Lower lobe of right lung (tissue), 2 donors: ENCODE measurements at regions not wholly inside any gene's neighbourhood (a gene's known extent, or its start where the extent isn't known, plus 50 kb on each side); places are given as distances from the start of the nearest gene placed in this dataset.

ENCODE experiments used
- ATAC-seq, 2 donors: fragments of 200-7000 bp; cut with Tn5 transposase; one replicate each; pipeline ENCODE4 v1.9.1; 2020 to 2022; ENCODE audit warnings: mild to moderate bottlenecking in 2 of 2, moderate library complexity in 2 of 2
- DNase-seq: peaks from one replicate; pipeline ENCODE4 v3.0.0-alpha.2; 2020
- H3K27ac ChIP-seq: fragments of 200-600 bp; one replicate; pipeline ENCODE4 v1.8.0; 2022
- H3K27me3 ChIP-seq: fragments of 200-600 bp; one replicate; pipeline ENCODE4 v1.8.0; 2022; ENCODE audit warnings: low read depth
- H3K36me3 ChIP-seq: fragments of 200-600 bp; one replicate; pipeline ENCODE4 v1.8.0; 2022; ENCODE audit warnings: mild to moderate bottlenecking
- H3K4me1 ChIP-seq: fragments of 200-600 bp; one replicate; pipeline ENCODE4 v1.8.0; 2022
- H3K4me3 ChIP-seq: fragments of 200-600 bp; one replicate; pipeline ENCODE4 v1.8.0; 2022; ENCODE audit warnings: mild to moderate bottlenecking
- H3K9me3 ChIP-seq: fragments of 200-600 bp; one replicate; pipeline ENCODE4 v1.8.0; 2022
- intact Hi-C: fragments of 100-400 bp; cut with DNase I; formaldehyde crosslinking; loops from one replicate; pipeline ENCODE4 v1.11.0; 2022
- TF ChIP-seq, protein P1 (sequence below): fragments of 200-600 bp; IDR thresholded peaks from one replicate; pipeline ENCODE4 v1.8.0; 2022; ENCODE audit warnings: antibody characterized with exemption, mild to moderate bottlenecking
- donor health status: DM: no; HTN: yes; CAD: no; lungs with severe emphysema.

DNA sequence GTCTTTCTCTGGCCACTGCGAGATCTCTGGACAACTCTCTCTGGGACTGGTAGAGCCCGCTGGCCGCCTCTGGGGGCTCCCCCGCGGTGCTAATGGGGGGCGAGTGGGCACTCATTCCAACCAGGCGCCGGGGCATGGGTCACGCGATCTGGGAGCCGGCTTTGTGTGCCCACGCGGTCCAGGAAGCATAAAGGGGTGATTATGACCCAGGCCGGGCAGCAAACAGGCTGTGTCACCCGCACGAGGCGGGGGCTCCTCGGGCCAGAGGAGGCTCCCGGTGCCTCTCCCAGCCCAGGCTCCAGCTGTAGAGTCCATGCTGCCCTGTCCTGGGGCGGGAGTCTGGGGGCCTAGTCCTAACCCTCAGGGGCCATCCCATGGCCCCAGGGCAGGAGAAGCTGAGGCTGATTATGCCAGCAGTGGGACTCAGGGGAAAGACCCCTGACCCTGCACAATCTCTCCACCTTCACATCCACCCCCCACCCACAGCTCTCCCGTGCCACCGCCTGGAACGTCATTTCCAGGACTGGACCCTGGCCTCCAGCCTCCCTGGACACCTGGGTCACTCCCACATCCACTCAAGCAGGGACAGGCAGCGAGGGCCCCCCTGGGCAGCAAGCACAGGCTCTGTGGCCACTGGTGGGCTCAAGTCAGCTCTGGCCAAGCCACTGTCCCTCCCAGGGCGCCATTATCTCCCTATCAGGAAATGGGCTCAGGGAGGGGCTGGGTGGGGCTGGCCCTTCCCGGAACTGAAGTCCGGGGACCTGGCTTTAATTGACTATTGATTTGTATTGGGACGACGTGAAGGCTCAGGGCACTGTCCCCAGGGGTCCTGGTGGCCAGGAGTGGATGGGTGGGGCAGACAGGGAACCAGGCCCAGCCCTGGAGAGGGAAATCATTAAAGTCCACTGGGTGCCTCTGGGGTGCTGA, 50.0 kb downstream of the PTPRS start:
- peak overlapping the region; percentile 18 for H3K27ac ChIP-seq
- peaks cover 27% of the 10 kb centered on the region for H3K27me3 ChIP-seq
- DNase-seq: no peak

DNA sequence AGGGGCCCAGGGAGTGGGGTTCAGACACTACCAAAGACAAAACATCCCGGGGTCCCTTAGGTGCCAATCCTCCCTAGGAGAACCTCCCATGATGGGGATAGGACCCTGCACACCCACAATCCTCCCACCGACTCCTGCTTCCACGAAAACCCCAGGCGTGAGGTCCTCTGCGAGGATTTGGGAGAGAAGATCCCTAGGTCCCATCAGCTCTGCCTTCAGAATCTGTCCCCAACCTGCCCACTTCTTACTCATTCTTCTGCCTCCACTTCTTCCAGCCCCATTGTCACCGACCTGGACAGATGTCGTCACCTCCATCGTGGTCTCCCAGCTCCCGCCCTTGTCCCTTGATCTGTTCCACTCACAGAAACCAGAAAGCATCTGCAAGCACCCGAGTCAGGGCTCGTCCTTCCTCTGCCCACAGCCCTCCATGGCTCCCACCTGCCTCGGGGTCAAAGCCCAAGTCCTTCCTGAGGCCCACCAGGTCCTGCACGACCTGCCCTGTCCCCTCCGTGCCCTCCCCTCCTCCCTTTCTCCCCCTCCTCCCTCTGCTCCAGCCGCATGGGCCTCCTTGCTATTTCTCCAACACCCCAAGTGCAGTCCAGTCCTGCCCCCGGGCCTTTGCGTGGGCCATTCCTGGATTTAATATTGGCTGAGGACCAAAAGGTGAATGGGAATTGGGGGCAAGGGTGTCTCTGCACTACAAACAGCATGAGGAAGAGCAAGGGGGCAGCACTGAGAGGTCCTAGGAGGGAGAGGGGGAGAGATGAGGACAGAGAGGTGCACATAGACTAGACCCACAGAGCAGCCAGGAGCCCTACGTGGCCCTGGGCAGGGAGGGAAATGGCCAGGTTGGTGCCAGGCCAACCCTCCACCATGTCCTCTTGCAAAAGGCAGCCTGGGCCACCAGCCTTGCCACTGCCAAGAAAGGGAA, 51.3 kb downstream of the PTPRS start:
- ATAC-seq (no peak), DNase-seq (no peak)
- Histone ChIP-seq H3K27me3 (peaks cover 27% of the 10 kb centered on the region), H3K27ac (no peak overlapping the region), H3K4me3 (peak overlapping the region; percentile 68), H3K36me3 (peaks cover 17% of the 10 kb centered on the region), H3K9me3 (no peaks in the 10 kb centered on the region), H3K4me1 (peaks cover 34% of the 10 kb centered on the region)
- intact Hi-C loops: no loop called here
- TF ChIP-seq, protein P1, sequence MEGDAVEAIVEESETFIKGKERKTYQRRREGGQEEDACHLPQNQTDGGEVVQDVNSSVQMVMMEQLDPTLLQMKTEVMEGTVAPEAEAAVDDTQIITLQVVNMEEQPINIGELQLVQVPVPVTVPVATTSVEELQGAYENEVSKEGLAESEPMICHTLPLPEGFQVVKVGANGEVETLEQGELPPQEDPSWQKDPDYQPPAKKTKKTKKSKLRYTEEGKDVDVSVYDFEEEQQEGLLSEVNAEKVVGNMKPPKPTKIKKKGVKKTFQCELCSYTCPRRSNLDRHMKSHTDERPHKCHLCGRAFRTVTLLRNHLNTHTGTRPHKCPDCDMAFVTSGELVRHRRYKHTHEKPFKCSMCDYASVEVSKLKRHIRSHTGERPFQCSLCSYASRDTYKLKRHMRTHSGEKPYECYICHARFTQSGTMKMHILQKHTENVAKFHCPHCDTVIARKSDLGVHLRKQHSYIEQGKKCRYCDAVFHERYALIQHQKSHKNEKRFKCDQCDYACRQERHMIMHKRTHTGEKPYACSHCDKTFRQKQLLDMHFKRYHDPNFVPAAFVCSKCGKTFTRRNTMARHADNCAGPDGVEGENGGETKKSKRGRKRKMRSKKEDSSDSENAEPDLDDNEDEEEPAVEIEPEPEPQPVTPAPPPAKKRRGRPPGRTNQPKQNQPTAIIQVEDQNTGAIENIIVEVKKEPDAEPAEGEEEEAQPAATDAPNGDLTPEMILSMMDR: no peak

More for the DNA sequence above, 50.0 kb downstream of the PTPRS start:
- peaks cover 5% of the 10 kb centered on the region for H3K36me3 ChIP-seq
- no peaks in the 10 kb centered on the region for H3K9me3 ChIP-seq
- intact Hi-C loops: no loop called here
- peaks cover 34% of the 10 kb centered on the region for H3K4me1 ChIP-seq
- peak overlapping the region; percentile 68 for H3K4me3 ChIP-seq
- TF ChIP-seq, protein P1: no peak
- ATAC-seq: no peak

DNA sequence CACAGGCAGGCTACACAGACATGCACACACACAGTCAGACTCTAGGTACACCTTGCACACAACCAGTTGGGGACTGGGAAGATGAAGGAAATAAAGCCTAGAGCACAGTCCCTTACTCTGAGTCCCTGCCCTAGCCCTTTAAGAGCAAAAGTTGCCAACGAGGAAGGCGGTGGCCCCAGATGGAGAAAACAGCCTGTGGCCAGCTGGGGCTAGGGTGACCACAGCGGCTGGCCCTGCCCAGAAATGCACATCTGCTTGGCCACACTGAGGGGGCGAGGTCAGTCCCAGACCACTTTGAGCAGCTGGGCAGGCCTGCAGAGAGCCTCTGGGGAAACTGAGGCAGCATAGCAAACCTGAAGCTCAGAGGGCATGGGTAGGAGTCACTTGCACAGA, 52.3 kb downstream of the PTPRS start:
- H3K36me3 ChIP-seq: peaks cover 18% of the 10 kb centered on the region
- ATAC-seq: no peak
- no peaks in the 10 kb centered on the region for H3K9me3 ChIP-seq
- peaks cover 29% of the 10 kb centered on the region for H3K4me1 ChIP-seq
- H3K27ac ChIP-seq: no peak overlapping the region
- TF ChIP-seq, protein P1: no peak
- no peak for DNase-seq
- intact Hi-C loops: no loop called here
- H3K4me3 ChIP-seq: peak overlapping the region; percentile 27
- peaks cover 21% of the 10 kb centered on the region for H3K27me3 ChIP-seq

DNA sequence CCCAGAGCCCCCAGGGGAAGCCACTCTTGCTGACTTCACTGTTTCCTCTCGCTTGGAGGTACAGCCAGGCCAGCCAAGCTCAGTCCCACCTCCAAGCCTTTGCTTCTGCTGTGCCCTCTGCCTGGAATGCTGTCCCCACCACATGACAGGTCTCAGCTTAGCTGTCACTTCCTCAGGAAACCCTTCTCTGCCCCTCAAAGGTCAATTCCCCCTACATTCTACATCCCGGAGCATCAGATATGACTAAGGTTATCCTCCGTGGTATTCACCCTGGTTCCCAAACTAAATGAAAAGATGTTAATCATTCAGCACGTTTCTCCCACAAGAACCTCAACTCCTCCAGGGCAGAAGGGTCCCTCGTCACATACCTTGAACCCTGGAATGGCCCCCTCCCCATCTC, 53.5 kb downstream of the PTPRS start:
- ATAC-seq (no peak), DNase-seq (no peak)
- H3K36me3 ChIP-seq: peaks cover 18% of the 10 kb centered on the region
- peaks cover 23% of the 10 kb centered on the region for H3K4me1 ChIP-seq
- H3K4me3 ChIP-seq: no peak overlapping the region
- H3K27me3 ChIP-seq: peaks cover 8% of the 10 kb centered on the region
- intact Hi-C loops: no loop called here
- no peaks in the 10 kb centered on the region for H3K9me3 ChIP-seq
- TF ChIP-seq, protein P1: no peak
- H3K27ac ChIP-seq: no peak overlapping the region

DNA sequence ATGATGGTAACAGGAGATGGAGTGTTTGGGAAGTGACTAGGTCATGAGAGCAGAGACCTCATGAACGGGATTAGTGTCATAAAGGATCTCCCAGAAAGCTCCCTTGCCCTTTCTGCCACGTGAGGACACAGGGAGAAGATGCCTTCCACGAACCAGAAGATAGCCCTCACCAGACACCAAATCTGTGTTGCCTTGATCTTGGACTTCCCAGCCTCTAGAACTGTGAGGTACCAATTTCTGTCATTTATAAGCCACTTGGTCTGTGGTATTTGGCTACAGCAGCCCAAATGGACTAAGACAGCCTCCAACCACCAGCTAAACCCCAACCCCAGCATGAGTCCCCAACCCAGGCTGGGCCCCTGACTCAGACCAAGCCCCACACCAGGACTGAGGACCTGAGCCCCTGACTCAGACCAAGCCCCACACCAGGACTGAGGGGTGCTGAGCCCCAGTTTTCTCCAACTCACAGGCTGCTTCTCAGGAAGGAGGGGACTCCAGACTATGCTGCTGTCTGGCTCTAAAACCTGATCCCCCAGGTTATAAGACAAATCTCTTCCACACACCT, 54.1 kb downstream of the PTPRS start:
- intact Hi-C loops: no loop called here
- TF ChIP-seq, protein P1: no peak
- DNase-seq (no peak), ATAC-seq (no peak)
- H3K27me3 ChIP-seq: peaks cover 3% of the 10 kb centered on the region
- peaks cover 18% of the 10 kb centered on the region for H3K36me3 ChIP-seq
- peaks cover 18% of the 10 kb centered on the region for H3K4me1 ChIP-seq
- H3K27ac ChIP-seq: no peak overlapping the region
- no peak overlapping the region for H3K4me3 ChIP-seq
- no peaks in the 10 kb centered on the region for H3K9me3 ChIP-seq
